K562 (cell line): ENCODE measurements at regions not wholly inside any gene's neighbourhood (a gene's known extent, or its start where the extent isn't known, plus 50 kb on each side); places are given as distances from the start of the nearest gene placed in this dataset.
"Not testable (repeated sequence)": the region's sequence is repeated elsewhere in the genome, so short reads cannot be mapped to it uniquely, and the experiment has no call there.

Source experiments
- ATAC-seq: fragments of 200-7000 bp; cut with Tn5 transposase; 3 replicates; pipeline ENCODE4 v1.9.1; 2020; ENCODE audit warnings: moderate library complexity
- BruUV-seq: library from RNA; stranded (reverse); fragments of 400-500 nt; replicated peaks from 2 replicates; lab custom pipeline; 2021; lab: Mats Ljungman, UMichigan
- CTCF ChIA-PET: fragments of 300-600 bp; formaldehyde crosslinking; extraction: SDS; loops from one replicate; lab custom pipeline; 2021; ENCODE audit warnings: low intra/inter-chr PET ratio; lab: Yijun Ruan, JAX
- POLR2A ChIA-PET: fragments of 300-600, 350-650 bp; sonication (Branson Sonifier 250); formaldehyde crosslinking; extraction: SDS; loops from one replicate; lab custom pipeline; 2021; ENCODE audit warnings: antibody characterized with exemption, inconsistent platforms; lab: Yijun Ruan, JAX
- DNase-seq, 4 experiments: peaks; one replicate each; pipeline versions ENCODE4 v3.0.0 to v3.0.0-alpha.2; 2011 to 2018; ENCODE audit warnings: low spot score in 3 of 4, mixed read lengths in 3 of 4; ENCODE audit errors: extremely low read depth in 1 of 4
- FAIRE-seq: peaks from 2 replicates; lab custom pipeline; 2011; peaks lifted over from hg19 to GRCh38; lab: Jason Lieb, UNC
- H2AFZ ChIP-seq: 2 replicates; pipeline ENCODE4 v1.6.0; 2011; ENCODE audit warnings: low read depth, low read length, control low read depth, inconsistent platforms
- H3K27ac ChIP-seq: fragments of 200-600 bp; 3 replicates; pipeline ENCODE4 v1.8.0; 2011; ENCODE audit warnings: low read depth, mild to moderate bottlenecking, control low read depth, inconsistent platforms, low read length, moderate library complexity, mixed read lengths; ENCODE audit errors: extremely low read depth
- H3K27me3 ChIP-seq, 2 experiments: fragments of 300-600 bp in 1 of 2; 2 replicates in 1 of 2; 3 replicates in 1 of 2; pipeline versions ENCODE4 v1.6.0 to v1.8.0; 2011; ENCODE audit warnings: inconsistent platforms in 2 of 2, low read length in 2 of 2, mild to moderate bottlenecking in 1 of 2, mixed read lengths in 1 of 2, moderate library complexity in 1 of 2; ENCODE audit not compliant: control insufficient read depth in 2 of 2, insufficient read depth in 2 of 2
- H3K36me3 ChIP-seq: fragments of 300-600 bp; 3 replicates; pipeline ENCODE4 v1.8.0; 2011; ENCODE audit warnings: mild to moderate bottlenecking, low read length, inconsistent platforms; ENCODE audit not compliant: control insufficient read depth, insufficient read depth
- H3K4me1 ChIP-seq, 2 experiments: fragments of 200-600 bp in 1 of 2; replicated peaks in 1 of 2; 2 replicates in 1 of 2; 3 replicates in 1 of 2; pipeline versions ENCODE4 v1.5.1 to v1.8.0; 2011; ENCODE audit warnings: inconsistent platforms in 2 of 2, low read length in 2 of 2, mild to moderate bottlenecking in 1 of 2, mixed read lengths in 1 of 2, moderate library complexity in 1 of 2; ENCODE audit not compliant: control insufficient read depth in 2 of 2, insufficient read depth in 2 of 2
- H3K4me2 ChIP-seq: 2 replicates; pipeline ENCODE4 v1.6.1; 2011; ENCODE audit warnings: low read length, control low read depth, inconsistent platforms, mixed read lengths; ENCODE audit not compliant: insufficient read depth
- H3K4me3 ChIP-seq: fragments of 200-600 bp; sonication (generic), shearing (Covaris generic); 2 replicates; pipeline ENCODE4 v1.5.1; 2016; ENCODE audit warnings: control low read depth, inconsistent platforms
- H3K79me2 ChIP-seq: fragments of 200-600 bp; 3 replicates; pipeline ENCODE4 v1.8.0; 2011; ENCODE audit warnings: low read length, inconsistent platforms; ENCODE audit not compliant: control insufficient read depth, insufficient read depth
- H3K9ac ChIP-seq, 2 experiments: 2 replicates each; pipeline versions ENCODE4 v1.6.0 to v1.6.1; 2011; ENCODE audit warnings: low read depth in 2 of 2, low read length in 2 of 2, control low read depth in 1 of 2, inconsistent platforms in 1 of 2, mild to moderate bottlenecking in 1 of 2, mixed read lengths in 1 of 2; ENCODE audit not compliant: insufficient read depth in 1 of 2
- H3K9me1 ChIP-seq: one replicate; pipeline ENCODE4 v1.6.0; 2011; ENCODE audit warnings: inconsistent platforms, mild to moderate bottlenecking, low read length, moderate library complexity; ENCODE audit not compliant: control insufficient read depth, insufficient read depth
- H3K9me3 ChIP-seq: replicated peaks from 2 replicates; pipeline ENCODE4 v1.5.1; 2011; ENCODE audit warnings: low read depth, low read length, inconsistent platforms; ENCODE audit not compliant: control insufficient read depth, insufficient read depth
- H4K20me1 ChIP-seq: replicated peaks from 2 replicates; pipeline ENCODE4 v1.6.1; 2011; ENCODE audit warnings: low read length, inconsistent platforms, mixed read lengths; ENCODE audit not compliant: control insufficient read depth, insufficient read depth
- CEBPG ChIP-seq, 3 experiments: fragments of 200-800 bp in 1 of 3; sonication (Bioruptor generic) in 1 of 3; sonication (generic) in 1 of 3; formaldehyde crosslinking in 1 of 3; IDR thresholded peaks in 2 of 3; conservative IDR thresholded peaks in 1 of 3; 2 replicates each; pipeline versions ENCODE4 v1.6.1 to v1.8.0; 2016 to 2022; ENCODE audit warnings: missing compliant biosample characterization in 2 of 3, missing genetic modification characterization in 2 of 3, mild to moderate bottlenecking in 1 of 3, missing genetic modification reagents in 1 of 3
- CXXC5 ChIP-seq: fragments of 250-450 bp; sonication (Bioruptor Pico); IDR thresholded peaks from 2 replicates; pipeline ENCODE4 v1.8.0; 2022; ENCODE audit warnings: inconsistent platforms, mild to moderate bottlenecking, moderate library complexity
- L3MBTL2 ChIP-seq: fragments of 450-650 bp; IDR thresholded peaks from 2 replicates; pipeline ENCODE4 v1.6.1; 2016; ENCODE audit warnings: mild to moderate bottlenecking, moderate library complexity
- NFRKB ChIP-seq: fragments of 450-650 bp; IDR thresholded peaks from 2 replicates; pipeline ENCODE4 v1.6.1; 2016; ENCODE audit warnings: low read depth
- POLR2A ChIP-seq: fragments of 450-650 bp; conservative IDR thresholded peaks from 2 replicates; pipeline ENCODE4 v1.6.1; 2016
- SOX6 ChIP-seq: fragments of 450-650 bp; IDR thresholded peaks from 2 replicates; pipeline ENCODE4 v1.6.1; 2014; ENCODE audit warnings: mild to moderate bottlenecking
- YY1 ChIP-seq, 3 experiments: IDR thresholded peaks; 2 replicates each; pipeline ENCODE4 v1.6.1; 2011; ENCODE audit warnings: low read length in 2 of 3, mild to moderate bottlenecking in 2 of 3, moderate library complexity in 2 of 3, borderline replicate concordance in 1 of 3, control low read depth in 1 of 3, low read depth in 1 of 3; ENCODE audit not compliant: insufficient read depth in 3 of 3, insufficient replicate concordance in 2 of 3, control insufficient read depth in 1 of 3, insufficient read length in 1 of 3; ENCODE audit errors: extremely low read depth in 1 of 3
- ZBTB40 ChIP-seq, 2 experiments: fragments of 450-650 bp in 1 of 2; sonication (generic) in 1 of 2; formaldehyde crosslinking in 1 of 2; IDR thresholded peaks; 2 replicates each; pipeline versions ENCODE4 v1.7.1 to v1.9.0; 2016 to 2022; ENCODE audit warnings: inconsistent platforms in 1 of 2, mild to moderate bottlenecking in 1 of 2, missing genetic modification reagents in 1 of 2
- ZNF512 ChIP-seq: IDR thresholded peaks from 2 replicates; pipeline ENCODE4 v1.6.1; 2016; ENCODE audit warnings: missing genetic modification characterization, missing compliant biosample characterization
- WGBS: fragments of 100-300 bp; shearing (Covaris generic); methylation state at CpG from one replicate; pipeline ENCODE4 v1.1.6; 2016; ENCODE audit warnings: low coverage, mixed read lengths; ENCODE audit not compliant: insufficient coverage; ENCODE audit errors: missing lambda C conversion rate; 5-methylcytosine and 5-hydroxymethylcytosine counted together
- in situ Hi-C: fragments of 300-500 bp; cut with MboI; formaldehyde crosslinking; loops from 4 replicates; pipeline ENCODE4 v1.15.0; 2018; ENCODE audit warnings: inconsistent platforms, mixed read lengths
- intact Hi-C: fragments of 100-400 bp; cut with micrococcal nuclease; formaldehyde crosslinking; loops from 2 replicates; pipeline ENCODE4 v1.14.2; 2022

DNA sequence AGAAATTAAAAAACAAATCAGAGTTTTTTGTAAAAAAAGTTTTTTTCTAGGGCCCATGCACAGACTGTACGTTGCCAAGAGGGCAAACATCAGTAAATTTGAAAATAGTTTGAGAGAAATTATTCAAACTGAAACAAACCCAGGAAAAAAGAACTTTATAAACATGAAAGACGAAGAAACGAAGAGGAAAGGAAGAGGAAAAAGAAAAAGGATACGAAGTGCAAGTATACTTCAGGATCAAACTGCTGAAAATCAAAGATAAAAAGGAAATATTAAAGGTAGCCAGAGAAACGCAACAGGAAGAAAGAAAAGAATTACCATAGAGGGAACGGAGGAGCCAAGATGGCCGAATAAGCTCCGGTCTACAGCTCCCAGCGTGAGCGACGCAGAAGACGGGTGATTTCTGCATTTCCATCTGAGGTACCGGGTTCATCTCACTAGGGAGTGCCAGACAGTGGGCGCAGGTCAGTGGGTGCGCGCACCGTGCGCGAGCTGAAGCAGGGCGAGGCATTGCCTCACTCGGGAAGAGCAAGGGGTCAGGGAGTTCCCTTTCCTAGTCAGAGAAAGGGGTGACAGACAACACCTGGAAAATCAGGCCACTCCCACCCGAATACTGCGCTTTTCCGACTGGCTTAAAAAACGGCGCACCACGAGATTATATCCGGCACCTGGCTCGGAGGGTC is 94.4 kb upstream of the GAS1 start:
- POLR2A ChIA-PET; H3K27me3 ChIP-seq; H3K79me2 ChIP-seq; H3K4me1 ChIP-seq; CTCF ChIA-PET; H4K20me1 ChIP-seq; H3K9me1 ChIP-seq; H3K9me3 ChIP-seq; FAIRE-seq; in situ Hi-C loops; intact Hi-C loops; H3K36me3 ChIP-seq; TF ChIP-seq CEBPG, ZBTB40 (CRISPR knock-in tag; IDR thresholded peaks at IDR 0.05): not testable (repeated sequence)
- Histone ChIP-seq H3K4me2 (peak overlapping the region; percentile 60), H3K27ac (peak overlapping the region; percentile 74), H2AFZ (peak overlapping the region; percentile 97), H3K4me3 (peak overlapping the region; percentile 40), H3K9ac (peak overlapping the region; percentile 70 to 78)
- WGBS: 0% methylated on average over 8 of the region's 29 CpGs
- TSS peak; percentile 48 for BruUV-seq
- peak in 2 of 4 experiments; percentile 17 to 30 for DNase-seq
- peak; percentile 69 for ATAC-seq
- peak; percentile 30; the same call in 1 of the 2 replicates for TF ChIP-seq CXXC5 (CRISPR knock-in tag)
- TF ChIP-seq YY1 (IDR thresholded peaks at IDR 0.05; ENCODE audit: borderline replicate concordance in 1 of 3, control insufficient read depth in 1 of 3, extremely low read depth in 1 of 3, insufficient read depth in 3 of 3, insufficient read length in 1 of 3, insufficient replicate concordance in 2 of 3, low read depth in 1 of 3, low read length in 2 of 3): peak in 2 of 3 experiments; percentile 13 to 82
- 0 out of 2 replicates have a peak, but pooled peaks have one; percentile 8 for TF ChIP-seq SOX6
- peak; percentile 71 for TF ChIP-seq POLR2A
- TF ChIP-seq NFRKB: peak; percentile 91
- TF ChIP-seq ZNF512 (tag): peak; percentile 53
- 0 out of 4 replicates have a peak, but pooled peaks of 1 of the 2 experiments have one; percentile 23 for TF ChIP-seq CEBPG (tag; conservative IDR thresholded peaks at IDR 0.05 in 1 of 2, IDR thresholded peaks at IDR 0.05 in 1 of 2)
- peak; percentile 60 for TF ChIP-seq ZBTB40 (IDR thresholded peaks at IDR 0.05)
- TF ChIP-seq L3MBTL2: 0 out of 2 replicates have a peak, but pooled peaks have one; percentile 13
